GM19023 (cell line): ENCODE measurements at regions not wholly inside any gene's neighbourhood (a gene's known extent, or its start where the extent isn't known, plus 50 kb on each side); places are given as distances from the start of the nearest gene placed in this dataset.

Experiments used
- ATAC-seq: cut with Tn5 transposase; IDR thresholded peaks from one replicate; pipeline ENCODE4 v1.9.1; 2021; ENCODE audit warnings: mild to moderate bottlenecking, moderate library complexity; ENCODE audit not compliant: unreplicated experiment

- ATAC-seq: no peak
These were observed 167.6 kb upstream of the CADPS start for GRCh38 chr3:63042833-63043232.

- ATAC-seq: no peak
These were observed 168.4 kb upstream of the CADPS start for GRCh38 chr3:63043631-63044030.

- ATAC-seq: no peak
These were observed 170.9 kb upstream of the CADPS start for GRCh38 chr3:63046152-63046551.

- no peak for ATAC-seq
These were observed 171.4 kb upstream of the CADPS start for GRCh38 chr3:63046580-63046979.

- no peak for ATAC-seq
These were observed 171.9 kb upstream of the CADPS start for GRCh38 chr3:63047068-63047467.

GRCh38 chr3:63048367-63049326 is 173.4 kb upstream of the CADPS start:
- ATAC-seq: no peak

GRCh38 chr3:63050548-63051177 is 175.4 kb upstream of the CADPS start:
- ATAC-seq: no peak

GRCh38 chr3:63051920-63052319 is 176.7 kb upstream of the CADPS start:
- no peak for ATAC-seq

- no peak for ATAC-seq
These were observed 181.7 kb upstream of the CADPS start for GRCh38 chr3:63056932-63057331.

GRCh38 chr3:63060412-63060811 is 185.2 kb upstream of the CADPS start:
- ATAC-seq: no peak

GRCh38 chr3:63061449-63061848 is 186.2 kb upstream of the CADPS start:
- ATAC-seq: no peak

GRCh38 chr3:63064209-63064755 is 189.1 kb upstream of the CADPS start:
- no peak for ATAC-seq

- ATAC-seq: no peak
These were observed 192.9 kb upstream of the CADPS start for GRCh38 chr3:63067999-63068645.

- ATAC-seq: no peak
These were observed 194.7 kb upstream of the CADPS start for GRCh38 chr3:63069806-63070475.

GRCh38 chr3:63070476-63070810 is 195.2 kb upstream of the CADPS start:
- no peak for ATAC-seq

- ATAC-seq: no peak
These were observed 201.1 kb upstream of the CADPS start for GRCh38 chr3:63076357-63076756.

GRCh38 chr3:63086190-63086589 is 191.9 kb upstream of the SYNPR start:
- no peak for ATAC-seq

- no peak for ATAC-seq
These were observed 188.9 kb upstream of the SYNPR start for GRCh38 chr3:63089007-63089750.

- ATAC-seq: no peak
These were observed 188.4 kb upstream of the SYNPR start for GRCh38 chr3:63089751-63090132.

- ATAC-seq: no peak
These were observed 187.5 kb upstream of the SYNPR start for GRCh38 chr3:63090656-63091055.
